ENCODE measurements at regions not wholly inside any gene's neighbourhood (a gene's known extent, or its start where the extent isn't known, plus 50 kb on each side); places are given as distances from the start of the nearest gene placed in this dataset.

DNA sequence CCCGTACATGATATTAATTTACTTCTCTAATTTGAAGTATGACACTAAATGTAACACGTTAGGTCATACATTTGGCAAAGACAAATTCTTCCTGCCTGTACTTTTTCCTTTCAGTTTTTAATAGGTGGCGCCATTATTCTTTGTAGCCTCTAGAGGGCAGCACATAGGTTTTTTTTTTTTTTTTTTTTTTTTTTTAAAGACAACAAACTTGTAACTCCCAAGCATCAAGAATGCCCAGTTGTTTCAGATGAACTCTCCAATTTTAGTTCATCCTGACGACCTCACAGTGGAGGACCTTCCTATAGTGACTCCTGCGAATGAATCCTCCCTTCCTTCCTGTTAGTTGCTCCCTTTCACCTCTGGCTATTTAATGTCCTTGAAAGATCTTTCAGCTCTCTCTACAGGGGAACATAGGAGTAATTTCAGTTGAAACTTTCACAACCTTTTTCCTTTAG is 139.3 kb upstream of the HDAC9 start:
- intact Hi-C loops (cut with DNase I) = loop anchor here in 2 of 3 donors (5.0 to 10.0 kb wide), 2 partner anchors 216 to 219 kb away; no protein-coding TSS in a partner anchor
- peak; percentile 96 for FAIRE-seq
- Histone ChIP-seq H3K4me3 (no peak overlapping the region), H3K36me3 (no peaks in the 10 kb centered on the region), H3K27me3 (no peaks in the 10 kb centered on the region), H3K9me3 (no peaks in the 10 kb centered on the region), H3K27ac (no peak overlapping the region), H3K4me1 (no peaks in the 10 kb centered on the region)
- peak; percentile 56 to 88 (median 78) for ATAC-seq
- no peak for DNase-seq
- TF ChIP-seq, protein P1, sequence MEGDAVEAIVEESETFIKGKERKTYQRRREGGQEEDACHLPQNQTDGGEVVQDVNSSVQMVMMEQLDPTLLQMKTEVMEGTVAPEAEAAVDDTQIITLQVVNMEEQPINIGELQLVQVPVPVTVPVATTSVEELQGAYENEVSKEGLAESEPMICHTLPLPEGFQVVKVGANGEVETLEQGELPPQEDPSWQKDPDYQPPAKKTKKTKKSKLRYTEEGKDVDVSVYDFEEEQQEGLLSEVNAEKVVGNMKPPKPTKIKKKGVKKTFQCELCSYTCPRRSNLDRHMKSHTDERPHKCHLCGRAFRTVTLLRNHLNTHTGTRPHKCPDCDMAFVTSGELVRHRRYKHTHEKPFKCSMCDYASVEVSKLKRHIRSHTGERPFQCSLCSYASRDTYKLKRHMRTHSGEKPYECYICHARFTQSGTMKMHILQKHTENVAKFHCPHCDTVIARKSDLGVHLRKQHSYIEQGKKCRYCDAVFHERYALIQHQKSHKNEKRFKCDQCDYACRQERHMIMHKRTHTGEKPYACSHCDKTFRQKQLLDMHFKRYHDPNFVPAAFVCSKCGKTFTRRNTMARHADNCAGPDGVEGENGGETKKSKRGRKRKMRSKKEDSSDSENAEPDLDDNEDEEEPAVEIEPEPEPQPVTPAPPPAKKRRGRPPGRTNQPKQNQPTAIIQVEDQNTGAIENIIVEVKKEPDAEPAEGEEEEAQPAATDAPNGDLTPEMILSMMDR (IDR thresholded peaks at IDR 0.05) = peak; percentile 37 to 72 (median 54)
- WGBS, 2 donors = 2 to 3% methylated on average over 5 of the region's 5 CpGs

- intact Hi-C loops (cut with DNase I) = loop anchor here in 2 of 3 donors (5.0 to 10.0 kb wide), 2 partner anchors 215 to 217 kb away; no protein-coding TSS in a partner anchor
- H3K27ac ChIP-seq = no peak overlapping the region
- ATAC-seq (no peak), DNase-seq (no peak), FAIRE-seq (no peak)
- H3K27me3 ChIP-seq = no peaks in the 10 kb centered on the region
- no peak overlapping the region for H3K4me3 ChIP-seq
- TF ChIP-seq, protein P1 (IDR thresholded peaks at IDR 0.05) = no peak
- H3K4me1 ChIP-seq = no peaks in the 10 kb centered on the region
- 79 to 88% methylated on average over 1 of the region's 1 CpG for WGBS, 2 donors
- no peaks in the 10 kb centered on the region for H3K9me3 ChIP-seq
- no peaks in the 10 kb centered on the region for H3K36me3 ChIP-seq
Observed at GRCh38 chr7:18357691-18358090, 137.9 kb upstream of the HDAC9 start.

GRCh38 chr7:18361756-18362155 is 133.8 kb upstream of the HDAC9 start:
- DNase-seq (peak in 1 of 6 donors; percentile 18), ATAC-seq (peak in 2 of 4 donors; percentile 23 to 59), FAIRE-seq (no peak)
- no peaks in the 10 kb centered on the region for H3K27me3 ChIP-seq
- no peaks in the 10 kb centered on the region for H3K36me3 ChIP-seq
- H3K27ac ChIP-seq = no peak overlapping the region
- intact Hi-C loops (cut with DNase I) = no loop called here
- no peak overlapping the region for H3K4me3 ChIP-seq
- no peaks in the 10 kb centered on the region for H3K9me3 ChIP-seq
- TF ChIP-seq, protein P1 (IDR thresholded peaks at IDR 0.05) = no peak
- H3K4me1 ChIP-seq = no peaks in the 10 kb centered on the region
- 42 to 55% methylated on average over 4 of the region's 4 CpGs for WGBS, 2 donors

DNA sequence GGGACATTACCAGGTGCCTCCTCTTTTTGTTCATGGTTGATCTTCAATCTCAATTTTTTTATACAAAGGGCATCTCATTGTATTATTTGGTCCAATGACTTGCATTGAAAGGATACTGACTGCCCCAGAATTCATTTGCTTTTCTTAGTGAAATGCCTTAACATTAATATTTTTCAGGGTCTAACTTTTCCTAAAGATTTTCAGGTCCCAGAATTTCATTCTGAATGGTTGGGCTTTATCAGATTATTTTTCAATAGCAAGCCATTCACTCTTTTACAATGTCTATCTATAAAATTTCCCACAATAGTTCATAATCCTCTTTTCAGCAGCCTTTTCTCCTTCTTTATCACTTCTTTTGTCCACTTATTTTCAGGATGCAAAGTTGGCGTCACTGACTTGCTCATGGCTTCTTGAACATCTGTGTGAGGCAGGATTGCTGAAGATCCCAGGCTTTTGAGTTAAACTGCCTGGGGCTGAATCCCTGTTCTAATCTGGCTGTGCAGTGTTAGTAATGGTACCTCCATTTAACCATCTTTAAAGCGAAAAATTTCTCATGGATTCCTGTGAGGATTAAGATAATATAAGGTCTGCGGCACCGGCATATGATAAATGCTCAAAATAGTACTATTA is 131.7 kb upstream of the HDAC9 start:
- 78 to 89% methylated on average over 4 of the region's 4 CpGs for WGBS, 2 donors
- no peaks in the 10 kb centered on the region for H3K36me3 ChIP-seq
- DNase-seq = no peak
- intact Hi-C loops (cut with DNase I) = no loop called here
- TF ChIP-seq, protein P1 (IDR thresholded peaks at IDR 0.05) = no peak
- no peaks in the 10 kb centered on the region for H3K4me1 ChIP-seq
- no peak overlapping the region for H3K4me3 ChIP-seq
- no peak for ATAC-seq
- FAIRE-seq = no peak
- H3K9me3 ChIP-seq = no peaks in the 10 kb centered on the region
- no peaks in the 10 kb centered on the region for H3K27me3 ChIP-seq
- H3K27ac ChIP-seq = no peak overlapping the region

- FAIRE-seq = no peak
- TF ChIP-seq, protein P1 (IDR thresholded peaks at IDR 0.05) = no peak
- H3K4me3 ChIP-seq = no peak overlapping the region
Observed at GRCh38 chr7:18364396-18364795, 131.2 kb upstream of the HDAC9 start.

More at GRCh38 chr7:18364396-18364795, 131.2 kb upstream of the HDAC9 start:
- intact Hi-C loops (cut with DNase I) = no loop called here
- 42 to 53% methylated on average over 2 of the region's 2 CpGs for WGBS, 2 donors
- DNase-seq = no peak
- Histone ChIP-seq H3K4me1 (no peaks in the 10 kb centered on the region), H3K27me3 (no peaks in the 10 kb centered on the region), H3K36me3 (no peaks in the 10 kb centered on the region), H3K9me3 (no peaks in the 10 kb centered on the region), H3K27ac (no peak overlapping the region)
- ATAC-seq = no peak

Measured in pancreas (tissue), 10 donors.